H4 (cell line): ENCODE measurements at regions not wholly inside any gene's neighbourhood (a gene's known extent, or its start where the extent isn't known, plus 50 kb on each side); places are given as distances from the start of the nearest gene placed in this dataset.
"Not testable (repeated sequence)": the region's sequence is repeated elsewhere in the genome, so short reads cannot be mapped to it uniquely, and the experiment has no call there.

ENCODE experiments used
- DNase-seq: peaks from one replicate; pipeline ENCODE4 v3.0.0-alpha.2; 2015; ENCODE audit warnings: low spot score

- DNase-seq: no peak
Observed at GRCh38 chr7:29619111-29619510, 55.5 kb downstream of the PRR15 start.

GRCh38 chr7:29619848-29620555 is 56.4 kb downstream of the PRR15 start:
- DNase-seq: no peak

- DNase-seq: no peak
Observed at GRCh38 chr7:29620556-29620930, 56.9 kb downstream of the PRR15 start.

DNA sequence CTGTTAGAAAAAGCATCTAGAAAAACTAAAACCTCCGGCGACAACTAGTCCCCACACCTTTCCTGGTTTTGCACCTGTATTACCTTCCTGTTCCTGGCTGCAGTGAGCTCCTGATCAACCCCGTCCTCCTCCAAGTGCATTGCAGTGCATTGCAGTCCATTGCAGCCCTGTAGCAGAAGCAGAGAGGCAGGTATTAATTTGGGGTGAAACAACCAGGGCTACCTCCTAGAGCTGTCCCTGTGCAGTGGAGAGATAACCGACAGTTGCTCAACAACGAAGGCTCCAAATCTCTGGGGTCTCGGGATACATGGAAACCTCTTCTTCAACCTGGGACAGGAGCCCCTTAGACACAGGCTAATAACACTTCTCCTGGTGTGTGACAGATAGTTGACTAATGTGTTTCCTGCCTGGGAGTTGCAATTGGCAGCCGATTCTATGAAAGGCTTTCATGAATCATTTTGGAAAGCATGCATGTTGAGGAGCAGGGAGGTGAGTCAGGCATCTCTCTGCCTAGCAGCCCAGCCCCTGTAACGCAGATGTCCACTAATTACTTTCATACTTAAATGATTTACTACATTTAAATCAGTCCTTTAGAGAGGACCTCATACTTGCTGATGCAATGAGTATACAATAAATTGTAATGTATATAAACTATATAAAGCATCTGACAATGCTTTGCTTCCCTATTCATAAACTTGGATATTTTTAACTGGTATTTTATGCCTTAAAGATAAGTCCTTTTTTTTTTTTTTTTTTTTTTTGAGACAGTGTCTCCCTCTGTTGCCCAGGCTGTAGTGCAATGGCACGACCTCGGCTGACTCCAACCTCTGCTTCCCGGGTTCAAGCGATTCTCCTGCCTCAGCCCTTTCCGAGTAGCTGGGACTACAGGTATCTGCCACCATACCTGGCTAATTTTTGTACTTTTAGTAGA is 59.0 kb downstream of the PRR15 start:
- peak; percentile 74 for DNase-seq

DNA sequence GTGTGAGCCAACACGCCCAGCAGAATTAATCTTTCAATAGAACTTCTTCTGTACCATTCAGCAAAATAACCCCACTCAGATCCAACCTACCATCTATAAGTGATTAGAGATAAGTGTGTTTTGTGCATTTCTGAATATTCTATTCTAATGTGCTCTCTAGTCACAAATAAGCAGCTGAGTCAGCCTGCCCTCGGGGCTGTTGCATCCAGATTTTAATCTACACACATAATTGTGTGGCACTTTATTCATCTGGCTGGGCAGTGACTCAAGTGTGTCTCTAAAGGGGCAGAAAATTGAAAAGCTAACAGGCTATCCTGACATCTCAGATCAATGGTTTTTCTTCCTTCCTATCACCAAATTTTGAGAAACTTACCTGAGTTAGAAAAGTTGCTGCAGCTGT is 60.3 kb downstream of the PRR15 start:
- DNase-seq: no peak

DNA sequence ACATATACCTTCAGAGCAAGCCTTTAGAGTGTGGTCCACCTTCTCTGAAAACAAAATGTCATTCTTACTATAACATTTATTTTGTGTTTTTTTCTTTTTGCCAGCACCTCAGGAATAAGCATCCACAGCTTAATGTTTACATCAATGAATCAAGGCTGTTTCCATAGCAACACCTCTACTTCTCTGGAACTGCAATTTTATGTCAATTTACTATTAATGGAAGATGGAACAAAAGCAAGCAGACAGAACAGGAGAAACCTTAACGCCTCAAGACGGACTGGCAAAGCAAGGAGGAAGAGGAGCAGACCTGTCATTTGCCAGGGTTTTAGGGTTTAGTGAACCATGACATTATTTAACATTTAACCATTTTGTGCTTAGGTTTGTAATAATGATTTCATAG is 63.1 kb downstream of the PRR15 start:
- DNase-seq: no peak

DNA sequence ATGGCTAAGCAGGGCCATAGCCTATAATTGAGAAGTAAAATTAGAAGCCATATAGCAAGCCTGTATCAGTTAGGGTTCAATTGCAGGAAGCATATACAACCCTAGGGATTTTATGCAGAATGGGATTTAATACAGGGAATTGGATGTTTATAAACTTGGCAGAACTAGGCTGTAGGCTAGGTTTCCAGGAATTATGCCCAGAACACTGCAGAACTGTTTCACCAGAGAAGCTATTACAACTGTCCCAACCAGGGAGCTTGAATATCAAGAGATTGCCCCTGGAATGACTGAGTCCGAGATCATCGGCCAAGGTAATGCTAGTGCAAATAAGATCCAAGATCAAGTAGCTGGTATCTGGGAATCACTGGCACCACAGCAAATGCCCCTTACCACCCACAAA is 64.0 kb downstream of the PRR15 start:
- DNase-seq: no peak

- no peak for DNase-seq
Observed at GRCh38 chr7:29629507-29629906, 65.9 kb downstream of the PRR15 start.

- peak; percentile 77 for DNase-seq
Observed at GRCh38 chr7:29635067-29636008, 71.7 kb downstream of the PRR15 start.

DNA sequence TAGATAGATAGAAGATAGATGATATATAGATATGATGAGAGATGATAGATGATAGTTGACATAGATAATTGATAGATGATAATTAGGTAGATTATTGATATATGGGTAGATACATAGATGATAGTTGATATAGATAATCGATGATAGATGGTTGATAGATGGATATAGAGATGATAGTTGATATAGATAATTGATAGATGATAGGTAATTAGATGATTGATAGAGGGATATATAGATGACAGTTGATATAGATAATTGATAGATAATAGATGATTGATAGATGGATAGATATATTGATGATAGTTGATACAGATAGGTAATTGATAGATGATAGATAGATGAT is 72.3 kb downstream of the PRR15 start:
- no peak for DNase-seq

GRCh38 chr7:29637374-29637773 is 73.7 kb downstream of the PRR15 start:
- DNase-seq: no peak

DNA sequence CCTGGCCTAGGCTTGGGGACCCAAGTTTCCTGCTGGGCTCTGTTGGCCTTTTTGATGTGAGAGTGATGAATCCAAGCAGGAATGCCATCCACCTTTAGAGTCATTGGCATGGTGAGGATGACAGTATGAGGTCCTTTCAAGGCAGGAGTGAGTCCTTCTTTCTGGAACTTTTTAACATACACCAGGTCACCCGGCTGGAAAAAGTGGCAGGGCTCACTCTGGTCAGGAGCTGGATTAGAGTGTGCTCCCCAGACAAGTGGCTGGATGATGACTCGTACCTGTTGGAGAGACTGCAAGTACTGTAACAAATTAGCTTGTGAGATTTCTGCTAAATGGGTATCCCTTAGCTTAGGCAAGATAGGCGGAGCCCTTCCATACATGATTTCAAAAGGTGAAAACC is 75.2 kb downstream of the PRR15 start:
- DNase-seq: peak; percentile 10

- peak; percentile 16 for DNase-seq
Observed at GRCh38 chr7:29639386-29639785, 75.8 kb downstream of the PRR15 start.

GRCh38 chr7:29639886-29640595 is 76.4 kb downstream of the PRR15 start:
- no peak for DNase-seq

DNA sequence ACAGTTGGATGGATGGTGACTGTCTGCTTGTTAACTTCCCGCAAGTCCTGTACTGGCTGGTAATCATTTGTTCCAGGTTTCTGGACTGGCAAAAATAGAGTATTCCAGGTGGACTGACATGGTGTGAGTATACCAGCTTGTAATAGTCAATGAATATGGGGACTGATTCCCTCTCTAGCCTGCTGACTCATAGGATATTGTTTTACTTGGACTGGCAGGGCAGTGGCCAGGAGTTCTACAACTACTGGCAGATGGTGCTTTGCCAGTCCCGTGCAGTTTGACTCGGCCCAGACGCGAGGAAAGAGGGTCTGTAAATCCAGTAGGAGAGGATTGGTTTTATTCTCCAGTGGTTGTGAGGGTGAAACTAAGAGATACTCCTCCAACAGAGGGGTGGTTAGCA is 78.0 kb downstream of the PRR15 start:
- peak; percentile 22 for DNase-seq

DNA sequence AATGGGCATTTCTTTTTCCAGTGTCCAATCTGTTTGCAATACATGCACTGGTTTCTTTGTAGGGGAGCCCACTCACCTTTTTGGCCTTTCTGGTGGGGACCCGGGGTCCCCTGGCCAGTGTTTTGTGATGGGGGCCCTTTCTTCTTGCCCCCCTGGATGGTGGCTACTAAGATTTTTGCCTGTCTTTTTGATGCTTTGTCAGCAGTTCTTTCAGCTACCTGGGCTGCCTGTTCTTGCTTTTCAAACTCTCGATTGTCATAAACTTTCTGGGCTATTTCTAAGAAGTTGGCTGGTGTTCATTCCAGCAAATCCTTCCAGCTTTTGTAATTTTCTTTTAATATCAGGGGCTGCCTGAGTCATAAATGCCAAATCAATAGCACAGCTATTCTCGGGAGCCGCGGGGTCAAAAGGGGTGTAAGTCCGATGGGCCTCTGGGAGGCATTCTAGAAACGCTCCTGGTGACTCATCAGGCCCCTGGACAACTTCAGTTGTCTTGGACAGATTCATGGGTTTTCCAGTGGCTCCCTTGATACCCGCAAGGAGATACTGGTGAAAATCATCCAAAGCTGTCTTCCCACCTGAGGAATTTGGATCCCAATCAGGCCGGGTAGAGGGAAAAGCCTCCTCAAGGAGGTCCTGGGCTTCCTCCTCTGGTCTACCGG is 79.0 kb downstream of the PRR15 start:
- DNase-seq: no peak

- not testable (repeated sequence) for DNase-seq
Observed at GRCh38 chr7:29646116-29646515, 82.5 kb downstream of the PRR15 start.

GRCh38 chr7:29647020-29647654 is 83.5 kb downstream of the PRR15 start:
- peak; percentile 13 for DNase-seq

- not testable (repeated sequence) for DNase-seq
Observed at GRCh38 chr7:29647691-29648210, 84.1 kb downstream of the PRR15 start.

- DNase-seq: no peak
Observed at GRCh38 chr7:29649028-29649716, 85.5 kb downstream of the PRR15 start.
